ENCODE measurements at regions not wholly inside any gene's neighbourhood (a gene's known extent, or its start where the extent isn't known, plus 50 kb on each side); places are given as distances from the start of the nearest gene placed in this dataset.

DNA sequence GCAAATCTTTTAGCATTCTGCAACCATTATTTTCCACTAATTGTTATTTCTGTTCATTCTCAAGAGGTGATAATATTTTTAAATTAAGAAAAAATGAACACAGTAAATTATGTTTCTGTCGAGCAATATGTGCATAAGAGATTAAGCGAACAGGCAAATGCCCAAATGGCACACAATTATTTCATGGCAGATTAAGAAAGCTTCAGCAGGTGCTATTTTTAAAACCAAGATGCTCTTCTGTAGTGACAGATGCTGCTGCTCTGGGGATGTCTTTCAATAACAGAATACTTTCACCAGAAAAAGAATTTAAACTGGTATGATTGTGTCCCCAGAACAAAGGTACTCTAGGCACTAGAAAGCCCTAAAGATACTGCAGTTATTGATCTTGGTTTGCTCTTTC is 412.7 kb upstream of the SORCS1 start:
- DNase-seq = no peak
- Mint-ChIP-seq H3K4me3 (ENCODE audit: unreplicated experiment) (no peak overlapping the region), H3K27me3 (ENCODE audit: insufficient read depth, unreplicated experiment) (no peaks in the 10 kb centered on the region), H3K9me3 (ENCODE audit: unreplicated experiment) (no peaks in the 10 kb centered on the region), H3K36me3 (ENCODE audit: insufficient read depth, unreplicated experiment) (no peaks in the 10 kb centered on the region), H3K27ac (ENCODE audit: unreplicated experiment) (no peak overlapping the region), H3K4me1 (ENCODE audit: low read depth, unreplicated experiment) (no peaks in the 10 kb centered on the region)
- TF ChIP-seq CTCF (IDR thresholded peaks at IDR 0.05; ENCODE audit: insufficient read depth in 1 of 2, low read depth in 1 of 2, low read length in 1 of 2, severe bottlenecking in 1 of 2, unreplicated experiment in 1 of 2) = no peak
- no TSS peak for BruUV-seq (replicated peaks)
- Histone ChIP-seq H3K9me3 (0 out of 2 replicates have a peak, but pooled peaks cover 3% of the 10 kb centered on the region), H3K4me3 (ENCODE audit: low read depth, low read length) (no peak overlapping the region), H3K27me3 (replicated peaks; ENCODE audit: control insufficient read depth, insufficient read depth, low read length) (no peaks in the 10 kb centered on the region), H3K36me3 (ENCODE audit: control insufficient read depth, insufficient read depth, low read length) (no peaks in the 10 kb centered on the region), H3K4me1 (no peaks in the 10 kb centered on the region)
- intact Hi-C loops (cut with micrococcal nuclease; ENCODE audit: unreplicated experiment) = no loop called here
- POLR2A ChIA-PET = no interaction called here
- CTCF ChIA-PET = no interaction called here

- Mint-ChIP-seq H3K27me3 (ENCODE audit: insufficient read depth, unreplicated experiment) (no peaks in the 10 kb centered on the region), H3K4me1 (ENCODE audit: low read depth, unreplicated experiment) (no peaks in the 10 kb centered on the region), H3K27ac (ENCODE audit: unreplicated experiment) (no peak overlapping the region), H3K4me3 (ENCODE audit: unreplicated experiment) (no peak overlapping the region), H3K36me3 (ENCODE audit: insufficient read depth, unreplicated experiment) (no peaks in the 10 kb centered on the region), H3K9me3 (ENCODE audit: unreplicated experiment) (no peaks in the 10 kb centered on the region)
- DNase-seq = no peak
- H3K4me3 ChIP-seq (ENCODE audit: low read depth, low read length) = no peak overlapping the region
- H3K4me1 ChIP-seq = no peaks in the 10 kb centered on the region
- H3K36me3 ChIP-seq (ENCODE audit: control insufficient read depth, insufficient read depth, low read length) = no peaks in the 10 kb centered on the region
- 0 out of 2 replicates have a peak, but pooled peaks cover 3% of the 10 kb centered on the region for H3K9me3 ChIP-seq
- intact Hi-C loops (cut with micrococcal nuclease; ENCODE audit: unreplicated experiment) = no loop called here
- POLR2A ChIA-PET = no interaction called here
- CTCF ChIA-PET = no interaction called here
- BruUV-seq (replicated peaks) = no TSS peak
- TF ChIP-seq CTCF (IDR thresholded peaks at IDR 0.05; ENCODE audit: insufficient read depth in 1 of 2, low read depth in 1 of 2, low read length in 1 of 2, severe bottlenecking in 1 of 2, unreplicated experiment in 1 of 2) = no peak
- no peaks in the 10 kb centered on the region for H3K27me3 ChIP-seq (replicated peaks; ENCODE audit: control insufficient read depth, insufficient read depth, low read length)
These were observed 412.2 kb upstream of the SORCS1 start for GRCh38 chr10:107576746-107577145.

- H3K27me3 Mint-ChIP-seq (ENCODE audit: insufficient read depth, unreplicated experiment) = no peaks in the 10 kb centered on the region
- ChIA-PET POLR2A (no interaction called here), CTCF (no interaction called here)
- H3K9me3 Mint-ChIP-seq (ENCODE audit: unreplicated experiment) = peaks cover 19% of the 10 kb centered on the region
- H3K36me3 Mint-ChIP-seq (ENCODE audit: insufficient read depth, unreplicated experiment) = no peaks in the 10 kb centered on the region
- no peaks in the 10 kb centered on the region for H3K27me3 ChIP-seq (replicated peaks; ENCODE audit: control insufficient read depth, insufficient read depth, low read length)
- no peak overlapping the region for H3K4me3 Mint-ChIP-seq (ENCODE audit: unreplicated experiment)
- H3K4me3 ChIP-seq (ENCODE audit: low read depth, low read length) = no peak overlapping the region
- no peaks in the 10 kb centered on the region for H3K4me1 ChIP-seq
- H3K27ac Mint-ChIP-seq (ENCODE audit: unreplicated experiment) = no peak overlapping the region
- no TSS peak for BruUV-seq (replicated peaks)
- no peak for DNase-seq
- intact Hi-C loops (cut with micrococcal nuclease; ENCODE audit: unreplicated experiment) = no loop called here
- no peaks in the 10 kb centered on the region for H3K4me1 Mint-ChIP-seq (ENCODE audit: low read depth, unreplicated experiment)
- no peaks in the 10 kb centered on the region for H3K36me3 ChIP-seq (ENCODE audit: control insufficient read depth, insufficient read depth, low read length)
- TF ChIP-seq CTCF (IDR thresholded peaks at IDR 0.05; ENCODE audit: insufficient read depth in 1 of 2, low read depth in 1 of 2, low read length in 1 of 2, severe bottlenecking in 1 of 2, unreplicated experiment in 1 of 2) = no peak
- H3K9me3 ChIP-seq = no peaks in the 10 kb centered on the region
These were observed 400.5 kb upstream of the SORCS1 start for GRCh38 chr10:107565014-107565413.
